K562 (cell line): ENCODE measurements at regions not wholly inside any gene's neighbourhood (a gene's known extent, or its start where the extent isn't known, plus 50 kb on each side); places are given as distances from the start of the nearest gene placed in this dataset.

ENCODE experiments used
- BHLHE40 ChIP-seq: IDR thresholded peaks from 2 replicates; pipeline ENCODE4 v1.6.1; 2011; ENCODE audit warnings: low read length, improper control_type of control experiment
- DACH1 ChIP-seq: fragments of 450-650 bp; IDR thresholded peaks from 2 replicates; pipeline ENCODE4 v1.6.1; 2018; ENCODE audit not compliant: partially characterized antibody
- EZH2 ChIP-seq: IDR thresholded peaks from 2 replicates; pipeline ENCODE4 v1.6.1; 2012; ENCODE audit warnings: low read depth, mild to moderate bottlenecking, inconsistent platforms, low read length, borderline replicate concordance
- ZFP36 ChIP-seq: fragments of 150-350 bp; IDR thresholded peaks from 2 replicates; pipeline ENCODE4 v1.6.1; 2018; ENCODE audit warnings: low read length, low read depth; ENCODE audit not compliant: partially characterized antibody

GRCh38 chr2:59726228-59727120, 827.0 kb downstream of the BCL11A start:
- no peak for TF ChIP-seq BHLHE40
- no peak for TF ChIP-seq DACH1
- no peak for TF ChIP-seq EZH2
- TF ChIP-seq ZFP36: no peak
